HepG2 (cell line): ENCODE measurements at regions not wholly inside any gene's neighbourhood (a gene's known extent, or its start where the extent isn't known, plus 50 kb on each side); places are given as distances from the start of the nearest gene placed in this dataset.

Experiments
- ATAC-seq: fragments of 200-7000 bp; cut with Tn5 transposase; 3 replicates; pipeline ENCODE4 v1.9.1; 2020; ENCODE audit warnings: mild to moderate bottlenecking, moderate library complexity
- BruUV-seq: library from RNA; stranded (reverse); fragments of 400-500 nt; replicated peaks from 2 replicates; lab custom pipeline; 2021; lab: Mats Ljungman, UMichigan
- CTCF ChIA-PET: fragments of 300-600 bp; formaldehyde crosslinking; extraction: SDS; loops from one replicate; lab custom pipeline; 2021; ENCODE audit warnings: low total read pairs, inconsistent platforms, low intra/inter-chr PET ratio; lab: Yijun Ruan, JAX
- POLR2A ChIA-PET: fragments of 350-600 bp; sonication (Branson Sonifier 250); formaldehyde crosslinking; loops from one replicate; lab custom pipeline; 2020; ENCODE audit warnings: antibody characterized with exemption, inconsistent platforms; lab: Yijun Ruan, JAX
- DNase-seq: peaks from one replicate; pipeline ENCODE4 v3.0.0-alpha.2; 2015; ENCODE audit warnings: low spot score
- FAIRE-seq: peaks from 3 replicates; lab custom pipeline; 2011; peaks lifted over from hg19 to GRCh38; lab: Jason Lieb, UNC
- H2AFZ ChIP-seq: one replicate; pipeline ENCODE4 v1.6.1; 2011; ENCODE audit warnings: low read length, inconsistent platforms
- H3K27ac ChIP-seq: fragments of 300-600 bp; 3 replicates; pipeline ENCODE4 v1.8.0; 2011; ENCODE audit warnings: mixed run types, mild to moderate bottlenecking, mixed read lengths, low read length, inconsistent platforms; ENCODE audit not compliant: insufficient read depth; ENCODE audit errors: extremely low read length
- H3K27me3 ChIP-seq, 2 experiments: fragments of 200-600 bp in 1 of 2; 2 replicates in 1 of 2; 3 replicates in 1 of 2; pipeline versions ENCODE4 v1.6.0 to v1.8.0; 2011; ENCODE audit warnings: low read length in 2 of 2, mild to moderate bottlenecking in 2 of 2, moderate library complexity in 2 of 2, inconsistent platforms in 1 of 2; ENCODE audit not compliant: insufficient read depth in 2 of 2, control insufficient read depth in 1 of 2
- H3K36me3 ChIP-seq, 2 experiments: fragments of 200-600 bp in 1 of 2; replicated peaks in 1 of 2; 2 replicates in 1 of 2; 3 replicates in 1 of 2; pipeline versions ENCODE4 v1.5.1 to v1.8.0; 2011; ENCODE audit warnings: low read length in 2 of 2, inconsistent platforms in 1 of 2; ENCODE audit not compliant: insufficient read depth in 2 of 2, control insufficient read depth in 1 of 2
- H3K4me1 ChIP-seq: 2 replicates; pipeline ENCODE4 v1.5.1; 2012; ENCODE audit warnings: low read length, inconsistent platforms; ENCODE audit not compliant: insufficient read depth
- H3K4me2 ChIP-seq: 2 replicates; pipeline ENCODE4 v1.6.0; 2011; ENCODE audit warnings: low read depth, low read length, inconsistent platforms
- H3K4me3 ChIP-seq, 3 experiments: fragments of 200-600 bp in 1 of 3; sonication (generic), shearing (Covaris generic) in 1 of 3; replicated peaks in 1 of 3; 2 replicates each; pipeline ENCODE4 v1.5.1; 2011 to 2016; ENCODE audit warnings: low read length in 3 of 3, inconsistent platforms in 2 of 3, low read depth in 2 of 3, mild to moderate bottlenecking in 2 of 3, control low read depth in 1 of 3, mixed read lengths in 1 of 3; ENCODE audit not compliant: insufficient read depth in 1 of 3
- H3K79me2 ChIP-seq: one replicate; pipeline ENCODE4 v1.6.1; 2011; ENCODE audit warnings: low read length, inconsistent platforms; ENCODE audit not compliant: insufficient read depth
- H3K9ac ChIP-seq: 2 replicates; pipeline ENCODE4 v1.6.0; 2011; ENCODE audit warnings: mild to moderate bottlenecking, low read depth, low read length, inconsistent platforms; ENCODE audit not compliant: insufficient read depth
- H3K9me3 ChIP-seq: 2 replicates; pipeline ENCODE4 v1.5.1; 2012; ENCODE audit warnings: mild to moderate bottlenecking, low read length
- H4K20me1 ChIP-seq: 2 replicates; pipeline ENCODE4 v1.6.0; 2011; ENCODE audit warnings: inconsistent platforms, mild to moderate bottlenecking, low read length, moderate library complexity; ENCODE audit not compliant: insufficient read depth
- DNMT3B ChIP-seq: conservative IDR thresholded peaks from 2 replicates; pipeline ENCODE4 v1.6.1; 2016; ENCODE audit warnings: missing biosample characterization, control low read depth
- FOXP1 ChIP-seq, 2 experiments: fragments of 450-650 bp in 1 of 2; IDR thresholded peaks; 2 replicates each; pipeline ENCODE4 v1.6.1; 2017 to 2018; ENCODE audit warnings: antibody characterized with exemption in 1 of 2
- HMG20A ChIP-seq: IDR thresholded peaks from 2 replicates; pipeline ENCODE4 v1.6.1; 2016; ENCODE audit warnings: borderline replicate concordance
- IRF2 ChIP-seq: IDR thresholded peaks from 2 replicates; pipeline ENCODE4 v1.6.1; 2018; ENCODE audit warnings: missing genetic modification reagents, missing compliant biosample characterization
- JARID2 ChIP-seq: sonication (generic); formaldehyde crosslinking; IDR thresholded peaks from 2 replicates; pipeline ENCODE4 v1.8.1; 2023; ENCODE audit warnings: missing genetic modification reagents, inconsistent platforms; ENCODE audit not compliant: insufficient replicate concordance
- KMT2B ChIP-seq: IDR thresholded peaks from 2 replicates; pipeline ENCODE4 v1.6.1; 2016; ENCODE audit warnings: missing genetic modification reagents, missing compliant biosample characterization
- SRF ChIP-seq: IDR thresholded peaks from 2 replicates; pipeline ENCODE4 v1.6.1; 2011; ENCODE audit warnings: mild to moderate bottlenecking, low read depth, low read length, moderate library complexity
- ZFP37 ChIP-seq: sonication (generic); formaldehyde crosslinking; IDR thresholded peaks from 2 replicates; pipeline ENCODE4 v1.4.0; 2020; ENCODE audit warnings: missing genetic modification reagents, borderline replicate concordance
- ZMYM4 ChIP-seq: sonication (generic); formaldehyde crosslinking; IDR thresholded peaks from 2 replicates; pipeline ENCODE4 v1.8.1; 2023; ENCODE audit warnings: mild to moderate bottlenecking, missing genetic modification reagents
- ZNF331 ChIP-seq: sonication (generic); formaldehyde crosslinking; IDR thresholded peaks from 2 replicates; pipeline ENCODE4 v1.4.0; 2020; ENCODE audit warnings: missing genetic modification reagents
- ZNF781 ChIP-seq: sonication (generic); formaldehyde crosslinking; IDR thresholded peaks from 2 replicates; pipeline ENCODE4 v1.5.1; 2020; ENCODE audit warnings: borderline replicate concordance, mild to moderate bottlenecking, missing genetic modification reagents; ENCODE audit errors: not compliant biosample characterization
- in situ Hi-C: cut with HindIII; loops from 2 replicates; pipeline ENCODE4 v1.10.0; 2017; ENCODE audit warnings: low pct_unique_long_range_greater_than_20kb; ENCODE audit not compliant: extremely low pct_ligation_motif_present
- intact Hi-C: fragments of 100-400 bp; cut with micrococcal nuclease; formaldehyde crosslinking; loops from one replicate; pipeline ENCODE4 v1.10.0; 2022; ENCODE audit not compliant: unreplicated experiment
- TF ChIP-seq, protein P1 (sequence below): sonication (generic); formaldehyde crosslinking; IDR thresholded peaks from 2 replicates; pipeline ENCODE4 v1.4.0; 2020; ENCODE audit warnings: missing genetic modification reagents
- TF ChIP-seq, protein P2 (sequence below): sonication (generic); formaldehyde crosslinking; conservative IDR thresholded peaks from 2 replicates; pipeline ENCODE4 v1.8.0; 2022; ENCODE audit warnings: low read depth, missing genetic modification reagents
- TF ChIP-seq, protein P3 (sequence below), 2 experiments: fragments of 450-650 bp in 1 of 2; sonication (generic) in 1 of 2; formaldehyde crosslinking; IDR thresholded peaks; 2 replicates each; pipeline versions ENCODE4 v1.5.0 to v1.8.0; 2020 to 2022; ENCODE audit warnings: mild to moderate bottlenecking in 1 of 2, missing genetic modification reagents in 1 of 2
- TF ChIP-seq, protein P4 (sequence below): sonication (generic); formaldehyde crosslinking; IDR thresholded peaks from 2 replicates; pipeline ENCODE4 v1.4.0; 2020; ENCODE audit warnings: mild to moderate bottlenecking, missing genetic modification reagents
- TF ChIP-seq, protein P5 (sequence below): sonication (generic); formaldehyde crosslinking; IDR thresholded peaks from 2 replicates; pipeline ENCODE4 v1.4.0; 2020; ENCODE audit warnings: missing genetic modification reagents

DNA sequence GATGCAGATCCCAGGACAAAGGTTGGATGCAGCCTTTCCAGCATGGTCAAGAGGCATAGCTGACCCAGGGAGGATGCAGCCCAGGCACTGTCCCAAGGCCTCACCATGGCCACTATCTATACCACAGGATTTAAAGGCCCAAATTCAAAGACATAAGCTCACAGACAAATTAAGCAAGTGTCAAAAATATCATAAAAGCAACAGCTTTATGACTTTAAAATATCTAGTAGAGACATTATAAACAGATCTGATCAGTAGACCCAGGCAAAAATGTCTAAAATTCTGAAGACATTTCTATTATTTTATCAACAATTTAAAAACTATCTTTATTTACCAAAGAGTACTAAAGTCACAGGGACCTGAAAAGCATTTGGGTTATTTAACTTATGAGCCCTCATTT lies 373.5 kb downstream of the CDC5L start:
- Histone ChIP-seq H3K27me3 (no peaks in the 10 kb centered on the region), H3K9ac (no peak overlapping the region), H3K4me2 (no peak overlapping the region), H3K4me3 (no peak overlapping the region), H3K36me3 (no peaks in the 10 kb centered on the region), H3K79me2 (no peaks in the 10 kb centered on the region), H3K9me3 (peaks cover 20% of the 10 kb centered on the region), H4K20me1 (no peaks in the 10 kb centered on the region), H3K4me1 (no peaks in the 10 kb centered on the region), H3K27ac (no peak overlapping the region), H2AFZ (no peak overlapping the region)
- in situ Hi-C loops, result no loop called here
- DNase-seq (no peak), ATAC-seq (no peak), FAIRE-seq (no peak)
- ChIA-PET CTCF (no interaction called here), POLR2A (no interaction called here)
- intact Hi-C loops, result no loop called here
- BruUV-seq, result no TSS peak
- TF ChIP-seq ZMYM4 (CRISPR knock-in tag), result no peak
- no peak for TF ChIP-seq FOXP1 (IDR thresholded peaks at IDR 0.05)
- no peak for TF ChIP-seq FOXP1 (CRISPR knock-in tag; IDR thresholded peaks at IDR 0.05)
- TF ChIP-seq ZNF781 (CRISPR knock-in tag), result no peak
- TF ChIP-seq ZNF331 (CRISPR knock-in tag), result no peak
- TF ChIP-seq, protein P1, sequence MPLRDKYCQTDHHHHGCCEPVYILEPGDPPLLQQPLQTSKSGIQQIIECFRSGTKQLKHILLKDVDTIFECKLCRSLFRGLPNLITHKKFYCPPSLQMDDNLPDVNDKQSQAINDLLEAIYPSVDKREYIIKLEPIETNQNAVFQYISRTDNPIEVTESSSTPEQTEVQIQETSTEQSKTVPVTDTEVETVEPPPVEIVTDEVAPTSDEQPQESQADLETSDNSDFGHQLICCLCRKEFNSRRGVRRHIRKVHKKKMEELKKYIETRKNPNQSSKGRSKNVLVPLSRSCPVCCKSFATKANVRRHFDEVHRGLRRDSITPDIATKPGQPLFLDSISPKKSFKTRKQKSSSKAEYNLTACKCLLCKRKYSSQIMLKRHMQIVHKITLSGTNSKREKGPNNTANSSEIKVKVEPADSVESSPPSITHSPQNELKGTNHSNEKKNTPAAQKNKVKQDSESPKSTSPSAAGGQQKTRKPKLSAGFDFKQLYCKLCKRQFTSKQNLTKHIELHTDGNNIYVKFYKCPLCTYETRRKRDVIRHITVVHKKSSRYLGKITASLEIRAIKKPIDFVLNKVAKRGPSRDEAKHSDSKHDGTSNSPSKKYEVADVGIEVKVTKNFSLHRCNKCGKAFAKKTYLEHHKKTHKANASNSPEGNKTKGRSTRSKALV (CRISPR knock-in tag), result no peak
- TF ChIP-seq ZFP37 (CRISPR knock-in tag), result no peak
- no peak for TF ChIP-seq HMG20A (CRISPR knock-in tag)
- no peak for TF ChIP-seq JARID2 (CRISPR knock-in tag)
- TF ChIP-seq, protein P2, sequence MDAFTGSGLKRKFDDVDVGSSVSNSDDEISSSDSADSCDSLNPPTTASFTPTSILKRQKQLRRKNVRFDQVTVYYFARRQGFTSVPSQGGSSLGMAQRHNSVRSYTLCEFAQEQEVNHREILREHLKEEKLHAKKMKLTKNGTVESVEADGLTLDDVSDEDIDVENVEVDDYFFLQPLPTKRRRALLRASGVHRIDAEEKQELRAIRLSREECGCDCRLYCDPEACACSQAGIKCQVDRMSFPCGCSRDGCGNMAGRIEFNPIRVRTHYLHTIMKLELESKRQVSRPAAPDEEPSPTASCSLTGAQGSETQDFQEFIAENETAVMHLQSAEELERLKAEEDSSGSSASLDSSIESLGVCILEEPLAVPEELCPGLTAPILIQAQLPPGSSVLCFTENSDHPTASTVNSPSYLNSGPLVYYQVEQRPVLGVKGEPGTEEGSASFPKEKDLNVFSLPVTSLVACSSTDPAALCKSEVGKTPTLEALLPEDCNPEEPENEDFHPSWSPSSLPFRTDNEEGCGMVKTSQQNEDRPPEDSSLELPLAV (CRISPR knock-in tag), result no peak
- TF ChIP-seq, protein P3, sequence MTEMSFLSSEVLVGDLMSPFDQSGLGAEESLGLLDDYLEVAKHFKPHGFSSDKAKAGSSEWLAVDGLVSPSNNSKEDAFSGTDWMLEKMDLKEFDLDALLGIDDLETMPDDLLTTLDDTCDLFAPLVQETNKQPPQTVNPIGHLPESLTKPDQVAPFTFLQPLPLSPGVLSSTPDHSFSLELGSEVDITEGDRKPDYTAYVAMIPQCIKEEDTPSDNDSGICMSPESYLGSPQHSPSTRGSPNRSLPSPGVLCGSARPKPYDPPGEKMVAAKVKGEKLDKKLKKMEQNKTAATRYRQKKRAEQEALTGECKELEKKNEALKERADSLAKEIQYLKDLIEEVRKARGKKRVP (CRISPR knock-in tag; IDR thresholded peaks at IDR 0.05), result no peak
- TF ChIP-seq SRF, result no peak
- TF ChIP-seq IRF2 (CRISPR knock-in tag), result no peak
- no peak for TF ChIP-seq KMT2B (CRISPR knock-in tag)
- TF ChIP-seq DNMT3B (CRISPR knock-in tag), result no peak
- TF ChIP-seq, protein P4, sequence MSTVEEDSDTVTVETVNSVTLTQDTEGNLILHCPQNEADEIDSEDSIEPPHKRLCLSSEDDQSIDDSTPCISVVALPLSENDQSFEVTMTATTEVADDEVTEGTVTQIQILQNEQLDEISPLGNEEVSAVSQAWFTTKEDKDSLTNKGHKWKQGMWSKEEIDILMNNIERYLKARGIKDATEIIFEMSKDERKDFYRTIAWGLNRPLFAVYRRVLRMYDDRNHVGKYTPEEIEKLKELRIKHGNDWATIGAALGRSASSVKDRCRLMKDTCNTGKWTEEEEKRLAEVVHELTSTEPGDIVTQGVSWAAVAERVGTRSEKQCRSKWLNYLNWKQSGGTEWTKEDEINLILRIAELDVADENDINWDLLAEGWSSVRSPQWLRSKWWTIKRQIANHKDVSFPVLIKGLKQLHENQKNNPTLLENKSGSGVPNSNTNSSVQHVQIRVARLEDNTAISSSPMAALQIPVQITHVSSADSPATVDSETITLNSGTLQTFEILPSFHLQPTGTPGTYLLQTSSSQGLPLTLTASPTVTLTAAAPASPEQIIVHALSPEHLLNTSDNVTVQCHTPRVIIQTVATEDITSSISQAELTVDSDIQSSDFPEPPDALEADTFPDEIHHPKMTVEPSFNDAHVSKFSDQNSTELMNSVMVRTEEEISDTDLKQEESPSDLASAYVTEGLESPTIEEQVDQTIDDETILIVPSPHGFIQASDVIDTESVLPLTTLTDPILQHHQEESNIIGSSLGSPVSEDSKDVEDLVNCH (CRISPR knock-in tag), result no peak
- TF ChIP-seq, protein P5, sequence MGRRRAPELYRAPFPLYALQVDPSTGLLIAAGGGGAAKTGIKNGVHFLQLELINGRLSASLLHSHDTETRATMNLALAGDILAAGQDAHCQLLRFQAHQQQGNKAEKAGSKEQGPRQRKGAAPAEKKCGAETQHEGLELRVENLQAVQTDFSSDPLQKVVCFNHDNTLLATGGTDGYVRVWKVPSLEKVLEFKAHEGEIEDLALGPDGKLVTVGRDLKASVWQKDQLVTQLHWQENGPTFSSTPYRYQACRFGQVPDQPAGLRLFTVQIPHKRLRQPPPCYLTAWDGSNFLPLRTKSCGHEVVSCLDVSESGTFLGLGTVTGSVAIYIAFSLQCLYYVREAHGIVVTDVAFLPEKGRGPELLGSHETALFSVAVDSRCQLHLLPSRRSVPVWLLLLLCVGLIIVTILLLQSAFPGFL (CRISPR knock-in tag), result no peak
